ENCODE measurements at regions not wholly inside any gene's neighbourhood (a gene's known extent, or its start where the extent isn't known, plus 50 kb on each side); places are given as distances from the start of the nearest gene placed in this dataset.
A peak's percentile ranks its signal among the peaks of the same experiment; 100 is the strongest.

DNA sequence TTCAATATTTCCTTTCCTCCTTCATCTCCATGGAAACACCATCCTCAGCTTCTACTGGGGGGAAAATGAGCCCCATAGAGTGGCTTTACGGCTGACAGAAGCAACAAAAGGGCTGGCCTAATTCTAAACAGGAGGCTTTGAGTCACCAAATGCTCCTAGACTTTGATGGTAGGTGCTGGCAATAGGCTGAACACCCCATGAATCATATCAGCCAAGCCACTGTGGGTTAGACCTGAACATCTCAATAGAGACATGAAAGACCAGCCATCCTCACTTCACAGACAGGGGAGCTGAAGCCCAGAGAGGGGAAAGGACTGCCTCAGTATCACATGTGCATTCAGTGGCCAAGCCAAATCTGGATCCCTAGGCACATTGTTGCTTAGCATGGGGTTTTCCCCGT is 107.6 kb downstream of the AMER1 start:
- H3K4me3 ChIP-seq (replicated peaks; ENCODE audit: low read depth, low read length) = no peak overlapping the region
- no peak for DNase-seq (ENCODE audit: low read depth)
- TF ChIP-seq, protein P1, sequence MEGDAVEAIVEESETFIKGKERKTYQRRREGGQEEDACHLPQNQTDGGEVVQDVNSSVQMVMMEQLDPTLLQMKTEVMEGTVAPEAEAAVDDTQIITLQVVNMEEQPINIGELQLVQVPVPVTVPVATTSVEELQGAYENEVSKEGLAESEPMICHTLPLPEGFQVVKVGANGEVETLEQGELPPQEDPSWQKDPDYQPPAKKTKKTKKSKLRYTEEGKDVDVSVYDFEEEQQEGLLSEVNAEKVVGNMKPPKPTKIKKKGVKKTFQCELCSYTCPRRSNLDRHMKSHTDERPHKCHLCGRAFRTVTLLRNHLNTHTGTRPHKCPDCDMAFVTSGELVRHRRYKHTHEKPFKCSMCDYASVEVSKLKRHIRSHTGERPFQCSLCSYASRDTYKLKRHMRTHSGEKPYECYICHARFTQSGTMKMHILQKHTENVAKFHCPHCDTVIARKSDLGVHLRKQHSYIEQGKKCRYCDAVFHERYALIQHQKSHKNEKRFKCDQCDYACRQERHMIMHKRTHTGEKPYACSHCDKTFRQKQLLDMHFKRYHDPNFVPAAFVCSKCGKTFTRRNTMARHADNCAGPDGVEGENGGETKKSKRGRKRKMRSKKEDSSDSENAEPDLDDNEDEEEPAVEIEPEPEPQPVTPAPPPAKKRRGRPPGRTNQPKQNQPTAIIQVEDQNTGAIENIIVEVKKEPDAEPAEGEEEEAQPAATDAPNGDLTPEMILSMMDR (IDR thresholded peaks at IDR 0.05; ENCODE audit: low read length, missing control alignments) = no peak

DNA sequence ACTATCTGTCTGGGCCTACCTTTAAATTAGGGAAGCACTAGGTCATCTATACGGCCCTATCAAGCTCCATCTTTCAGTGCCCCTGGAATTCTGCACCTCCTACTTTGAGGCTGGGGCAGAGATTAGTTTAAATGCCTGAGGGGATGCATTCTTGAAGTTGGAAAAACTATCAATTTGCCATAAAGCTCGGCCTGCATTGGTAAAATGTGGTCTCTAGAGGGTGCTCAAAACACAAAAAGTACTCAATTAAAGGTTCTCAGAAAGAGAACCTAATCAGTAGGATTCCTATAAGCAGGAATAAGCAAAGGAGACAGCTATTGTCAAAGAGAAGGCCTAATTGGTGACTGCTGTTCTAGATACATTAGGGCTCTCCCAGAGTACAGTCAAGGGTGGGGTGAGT is 111.7 kb downstream of the AMER1 start:
- TF ChIP-seq, protein P1 (IDR thresholded peaks at IDR 0.05; ENCODE audit: low read length, missing control alignments) = peak; percentile 24
- no peak overlapping the region for H3K4me3 ChIP-seq (replicated peaks; ENCODE audit: low read depth, low read length)
- peak; percentile 7 for DNase-seq (ENCODE audit: low read depth)
